NCI-H748 (cell line): ENCODE measurements at regions not wholly inside any gene's neighbourhood (a gene's known extent, or its start where the extent isn't known, plus 50 kb on each side); places are given as distances from the start of the nearest gene placed in this dataset.
A peak's percentile ranks its signal among the peaks of the same experiment; 100 is the strongest.

Source experiments
- DNase-seq: peaks from one replicate; lab custom pipeline; 2025; ENCODE audit not compliant: unreplicated experiment; lab: John Stamatoyannopoulos, UW

- no peak for DNase-seq
Observed at GRCh38 chr18:7480879-7481278, 86.2 kb upstream of the PTPRM start.

DNA sequence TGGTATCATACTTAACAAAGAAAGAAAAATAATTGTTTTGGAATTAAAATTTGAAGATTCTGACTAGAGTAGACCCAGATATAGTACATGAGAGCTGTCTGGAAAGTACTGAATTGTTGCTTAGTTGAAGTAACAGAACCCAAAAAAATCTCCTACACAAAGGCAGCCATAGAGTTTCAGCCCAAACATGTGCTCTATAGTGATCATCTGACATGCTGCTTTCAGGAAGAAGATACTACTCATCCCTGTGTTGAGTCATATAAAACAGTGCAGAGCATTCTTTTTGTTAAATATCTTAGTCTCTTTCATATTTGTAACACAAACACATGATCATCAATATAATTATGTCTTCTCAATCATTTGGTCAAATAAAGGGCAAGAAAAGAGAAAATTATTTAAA, 84.8 kb upstream of the PTPRM start:
- no peak for DNase-seq

DNA sequence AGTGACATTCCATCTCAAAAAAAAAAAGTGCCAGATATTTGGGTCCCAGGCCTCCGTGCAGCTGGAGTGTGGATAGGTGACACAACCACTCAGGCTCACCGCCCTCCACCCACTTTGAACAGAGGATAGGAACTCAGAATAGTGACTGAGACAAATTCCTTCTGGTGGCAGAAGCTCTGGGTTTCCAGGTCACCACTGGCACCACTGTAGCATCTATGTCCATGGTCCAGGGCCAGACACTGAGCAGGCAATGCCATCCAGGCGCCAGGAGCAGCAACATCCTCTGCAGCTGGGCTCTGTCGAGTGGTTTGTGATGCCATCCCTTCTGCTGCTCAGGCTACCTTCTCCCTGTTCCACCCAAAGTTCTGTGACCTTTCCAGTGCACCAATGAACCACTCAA, 81.5 kb upstream of the PTPRM start:
- DNase-seq: no peak

- DNase-seq: peak; percentile 67
Observed at GRCh38 chr18:7488571-7488970, 78.5 kb upstream of the PTPRM start.

DNA sequence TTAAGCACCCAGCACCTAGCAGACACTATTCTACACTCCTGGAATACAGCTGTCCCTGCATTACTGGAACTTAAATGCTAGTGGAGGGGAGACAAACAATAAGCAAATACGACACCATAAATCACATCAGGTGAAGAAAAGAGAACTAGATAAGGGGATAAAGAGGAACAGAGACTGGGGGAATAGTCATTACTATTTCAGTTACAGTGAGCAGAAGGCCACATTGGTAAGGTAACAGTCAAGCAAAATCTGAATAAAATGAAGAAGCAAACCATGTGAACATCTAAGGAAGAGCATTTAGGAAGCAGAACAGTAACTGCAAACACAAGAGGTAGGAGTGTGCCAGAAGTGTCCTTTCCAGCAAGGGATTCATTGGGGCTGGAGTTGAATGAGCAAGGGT, 77.0 kb upstream of the PTPRM start:
- no peak for DNase-seq

DNA sequence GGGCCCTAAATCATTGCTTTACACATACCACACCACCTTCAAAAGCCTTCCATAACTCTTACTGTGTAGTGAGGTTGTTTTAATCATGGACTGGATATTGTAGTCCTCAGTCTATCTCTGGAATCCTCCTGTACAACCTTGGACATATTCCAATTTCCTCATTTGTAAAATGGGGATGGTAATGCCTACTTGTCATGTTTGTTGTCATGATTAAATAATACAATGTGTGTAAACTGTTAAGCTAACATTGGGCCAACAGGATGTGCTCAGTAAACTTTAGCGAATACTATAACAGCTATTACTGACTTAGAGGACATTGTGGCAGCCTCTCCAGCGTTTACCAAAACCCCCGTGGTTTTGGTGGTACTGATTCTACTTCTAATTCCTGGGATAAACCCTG, 74.7 kb upstream of the PTPRM start:
- DNase-seq: peak; percentile 62

DNA sequence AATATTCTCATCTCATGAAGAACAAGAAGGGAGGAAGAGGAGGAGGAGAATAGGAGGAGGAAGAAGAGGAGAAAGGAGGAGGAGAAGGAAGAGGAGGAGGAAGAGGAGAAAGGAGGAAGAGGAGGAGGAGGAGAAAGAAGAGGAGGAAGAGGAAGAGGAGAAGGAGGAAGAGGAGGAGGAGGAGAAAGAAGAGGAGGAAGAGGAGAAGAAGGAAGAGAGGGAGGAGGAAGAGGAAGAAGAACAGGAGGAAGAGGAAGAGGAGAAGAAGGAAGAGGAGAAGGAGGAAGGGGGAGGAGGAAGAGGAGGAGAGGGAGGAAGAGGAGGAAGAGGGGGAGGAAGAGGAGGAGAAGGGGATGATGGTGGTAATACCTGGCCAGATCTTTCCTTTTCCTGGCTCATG, 70.0 kb upstream of the PTPRM start:
- no peak for DNase-seq

DNA sequence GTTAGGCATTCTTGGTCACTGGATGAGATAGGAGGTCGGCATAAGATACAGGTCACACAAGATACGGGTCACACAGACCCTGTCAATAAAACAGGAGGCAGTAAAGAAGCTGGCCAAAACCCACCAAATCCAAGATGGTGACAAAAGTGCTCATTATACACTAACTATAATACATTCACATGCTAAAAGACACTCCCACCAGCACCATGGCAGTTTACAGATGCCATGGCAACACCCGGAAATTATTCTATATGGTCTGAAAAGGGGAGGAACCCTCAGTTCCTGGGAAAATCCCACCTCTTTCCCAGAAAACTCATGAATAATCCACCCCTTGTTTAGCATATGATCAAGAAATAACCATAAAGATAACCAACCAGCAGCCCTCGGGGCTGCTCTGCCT, 56.0 kb upstream of the PTPRM start:
- no peak for DNase-seq

GRCh38 chr18:7512348-7512747, 54.8 kb upstream of the PTPRM start:
- no peak for DNase-seq

- no peak for DNase-seq
Observed at GRCh38 chr18:7512990-7513389, 54.1 kb upstream of the PTPRM start.

- DNase-seq: no peak
Observed at GRCh38 chr18:7514796-7515440, 52.2 kb upstream of the PTPRM start.

- DNase-seq: no peak
Observed at GRCh38 chr18:7516266-7517117, 50.6 kb upstream of the PTPRM start.
